GM18868 (cell line): ENCODE measurements at regions not wholly inside any gene's neighbourhood (a gene's known extent, or its start where the extent isn't known, plus 50 kb on each side); places are given as distances from the start of the nearest gene placed in this dataset.
"Not testable (repeated sequence)": the region's sequence is repeated elsewhere in the genome, so short reads cannot be mapped to it uniquely, and the experiment has no call there.

Experiments used
- ATAC-seq: cut with Tn5 transposase; IDR thresholded peaks from one replicate; pipeline ENCODE4 v1.9.1; 2021; ENCODE audit warnings: mild to moderate bottlenecking, moderate library complexity; ENCODE audit not compliant: unreplicated experiment

DNA sequence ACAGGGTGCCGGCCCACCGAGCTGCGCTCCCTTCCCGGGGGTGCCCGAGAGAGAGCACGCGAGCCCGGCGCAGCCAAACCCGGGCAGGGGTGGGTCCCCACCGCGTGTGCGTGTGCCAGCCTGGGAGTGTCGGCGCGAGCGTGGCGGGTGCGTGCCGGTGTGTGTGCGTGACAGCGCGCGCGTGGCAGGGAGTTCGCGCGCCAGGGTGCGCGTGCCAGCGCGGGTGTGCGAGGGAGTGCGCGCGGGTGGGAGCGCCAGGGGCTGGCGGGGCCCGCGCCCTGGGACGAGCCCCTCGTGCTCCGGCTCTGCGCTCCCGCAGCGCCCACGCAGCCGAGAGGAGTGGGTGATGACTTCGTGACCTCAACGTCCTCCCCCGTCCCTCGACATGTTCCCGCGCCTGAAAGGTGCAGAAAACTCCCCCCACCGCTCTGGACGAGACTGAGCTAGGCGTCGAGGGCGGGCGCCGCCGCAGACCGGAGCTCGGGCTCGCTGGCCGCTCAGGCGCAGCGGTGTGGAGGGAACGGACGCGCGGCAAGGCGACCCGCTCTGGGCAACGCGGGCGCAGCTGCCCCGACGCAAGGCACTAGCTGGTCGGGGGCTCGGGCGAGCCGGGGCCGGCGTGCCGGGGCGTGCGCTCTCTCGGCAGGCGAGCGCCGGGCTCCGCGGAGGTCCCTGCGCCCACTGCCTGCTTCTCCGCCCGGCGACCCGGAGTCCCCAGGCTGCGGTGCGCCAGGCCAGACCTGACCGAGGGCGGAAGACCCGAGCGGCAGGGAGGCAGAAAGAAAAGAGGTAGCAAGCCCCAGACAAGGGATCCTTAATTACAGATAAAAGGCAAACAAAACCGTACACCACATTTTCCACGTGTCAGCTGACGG, 582.8 kb downstream of the ZEB2 start:
- ATAC-seq = peak; percentile 71

DNA sequence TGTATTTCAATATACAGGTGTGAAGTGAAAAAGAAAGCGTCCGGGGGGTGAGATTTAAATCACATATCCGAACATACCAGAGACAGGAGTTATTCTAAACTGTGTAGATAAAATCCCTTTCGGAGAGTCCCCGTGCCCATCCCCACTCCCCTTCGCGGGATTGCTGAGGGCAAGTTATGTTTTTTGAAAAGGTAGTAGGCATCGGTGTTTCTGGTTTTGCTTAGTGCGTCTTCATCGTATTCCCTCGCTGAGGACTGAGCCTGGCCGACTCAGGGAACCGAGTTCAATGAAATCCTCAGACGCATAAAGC, 583.4 kb downstream of the ZEB2 start:
- no peak for ATAC-seq

DNA sequence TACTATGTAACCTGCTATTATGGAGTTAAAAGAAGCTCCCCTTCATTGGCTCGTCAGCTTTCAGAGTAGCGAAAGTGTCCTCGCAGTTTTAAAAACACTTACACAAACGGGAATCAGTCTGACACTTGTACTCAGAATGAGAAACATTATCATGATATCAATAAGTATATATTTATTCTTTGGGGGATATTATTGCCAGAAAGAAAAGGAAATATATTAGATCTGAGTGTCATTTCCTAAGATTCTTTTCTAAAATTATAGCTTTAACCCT, 584.5 kb downstream of the ZEB2 start:
- no peak for ATAC-seq

DNA sequence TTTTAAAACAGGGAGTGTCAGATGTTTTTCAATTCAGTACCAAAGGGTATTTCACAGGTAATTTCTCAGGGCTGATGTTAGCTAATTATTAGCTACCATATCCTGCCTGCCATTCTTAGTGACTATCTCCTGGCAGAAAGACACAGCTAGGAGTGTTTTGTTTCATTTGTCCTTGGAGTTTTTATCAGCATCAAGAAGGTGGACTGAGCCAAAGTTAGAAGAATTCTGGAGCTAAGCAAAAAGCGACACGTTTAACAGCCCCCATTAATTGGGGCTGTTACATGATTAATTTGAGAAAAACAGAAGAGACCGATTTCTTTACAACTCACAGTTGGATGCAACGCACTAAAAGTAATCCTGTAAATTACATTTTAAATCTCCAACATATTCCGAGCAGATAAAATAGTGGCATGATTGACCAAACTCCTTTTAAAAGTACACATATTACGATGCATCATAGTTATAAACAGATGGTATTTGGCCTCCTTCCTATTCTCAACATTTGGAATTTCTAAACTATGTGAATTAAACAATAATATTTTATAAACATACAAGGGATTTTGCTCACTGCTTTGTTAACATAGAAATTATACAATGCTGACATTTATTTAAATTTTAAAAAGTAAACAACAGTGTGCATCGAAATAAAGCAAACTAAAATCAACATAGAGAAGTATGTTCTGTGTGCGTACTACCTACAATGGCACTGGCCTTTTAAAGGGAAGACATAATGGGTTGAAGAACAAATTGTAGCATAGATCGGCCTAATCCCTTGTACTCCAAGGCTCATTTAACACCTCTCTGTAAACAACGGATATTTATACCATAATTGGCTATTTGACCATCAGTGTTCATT, 585.1 kb downstream of the ZEB2 start:
- ATAC-seq = no peak

DNA sequence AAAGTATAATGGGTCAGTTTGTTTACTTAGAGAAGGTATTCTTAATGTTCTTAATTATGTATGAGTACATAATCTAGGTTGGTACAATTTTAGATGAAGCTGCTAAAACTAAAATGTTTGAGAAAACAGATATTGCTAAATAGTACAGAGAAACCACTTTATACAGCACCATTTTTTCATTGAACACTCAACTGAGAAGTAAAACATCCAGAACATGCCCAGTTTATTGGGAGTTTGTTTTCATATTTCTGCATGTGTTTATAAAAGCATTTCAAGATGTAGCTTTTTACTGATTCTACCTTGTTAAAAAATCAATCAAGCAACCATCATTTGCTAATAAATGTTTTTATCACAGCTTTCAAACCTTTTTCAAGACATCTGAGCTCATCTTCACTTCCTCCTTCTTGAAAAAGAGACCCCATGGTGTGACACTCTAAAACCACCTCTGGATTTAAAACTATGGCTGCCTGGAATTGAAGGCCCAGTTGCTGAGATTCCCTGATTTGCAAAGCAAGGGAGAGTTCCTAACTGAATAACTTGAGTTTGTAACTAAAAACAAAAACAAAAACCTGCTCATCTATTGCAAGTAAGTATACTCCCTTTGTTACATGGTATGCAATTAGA, 585.9 kb downstream of the ZEB2 start:
- ATAC-seq = no peak

DNA sequence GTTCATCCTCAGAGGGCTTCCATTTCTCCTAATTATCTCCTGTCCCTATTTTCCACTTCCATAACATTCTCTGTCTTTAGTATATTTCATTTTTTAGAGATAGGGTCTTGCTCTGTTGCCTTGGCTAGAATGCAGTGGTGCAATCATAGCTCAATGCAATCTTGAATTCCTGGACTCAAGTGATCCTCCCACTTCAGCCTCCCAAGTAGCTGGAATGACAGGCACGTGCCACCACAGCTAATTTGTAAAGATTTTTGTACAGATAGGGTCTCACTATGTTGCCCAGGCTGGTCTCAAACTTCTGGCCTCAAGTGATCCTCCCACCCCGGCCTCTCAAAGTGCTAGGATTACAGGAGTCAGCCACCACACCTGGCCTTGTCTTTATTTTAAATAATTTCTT, 589.0 kb downstream of the ZEB2 start:
- no peak for ATAC-seq

DNA sequence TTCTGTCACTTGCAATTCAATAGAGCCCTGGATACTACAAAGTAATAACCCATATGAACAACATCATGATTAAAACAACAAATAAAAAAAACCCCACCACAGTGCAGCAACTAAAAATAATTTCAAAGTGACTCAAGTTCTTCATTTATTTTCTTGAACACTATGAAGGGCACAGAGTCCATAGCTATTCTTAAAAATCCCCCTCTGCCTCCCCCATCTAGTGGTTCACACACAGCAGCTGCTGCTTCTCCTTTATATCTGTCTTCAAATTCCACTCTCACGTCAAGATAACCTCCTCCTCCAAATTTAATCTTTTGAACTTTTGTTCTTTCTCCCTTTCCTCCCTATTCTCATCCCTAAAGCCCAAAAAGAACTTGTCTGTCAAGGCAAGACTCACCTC, 591.3 kb downstream of the ZEB2 start:
- ATAC-seq = no peak

DNA sequence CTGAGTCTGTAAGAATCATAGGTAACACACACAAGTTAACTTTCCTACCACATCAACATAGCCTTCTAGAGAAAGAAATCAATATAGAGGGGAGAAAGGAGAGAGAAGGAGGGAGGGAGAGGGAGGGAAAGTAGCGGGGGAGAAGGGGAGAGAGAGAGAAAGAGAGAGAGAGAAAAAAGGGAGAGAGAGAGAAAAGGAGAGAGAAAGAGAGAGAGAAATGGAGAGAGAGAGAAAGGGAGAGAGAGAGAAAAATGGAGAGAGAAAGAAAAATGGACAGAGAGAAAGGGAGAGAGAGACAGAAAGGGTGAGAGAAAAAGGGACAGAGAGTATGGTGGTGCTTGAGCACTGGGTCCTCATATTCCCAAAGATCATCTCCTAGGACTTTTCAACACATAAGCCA, 591.7 kb downstream of the ZEB2 start:
- ATAC-seq = no peak

DNA sequence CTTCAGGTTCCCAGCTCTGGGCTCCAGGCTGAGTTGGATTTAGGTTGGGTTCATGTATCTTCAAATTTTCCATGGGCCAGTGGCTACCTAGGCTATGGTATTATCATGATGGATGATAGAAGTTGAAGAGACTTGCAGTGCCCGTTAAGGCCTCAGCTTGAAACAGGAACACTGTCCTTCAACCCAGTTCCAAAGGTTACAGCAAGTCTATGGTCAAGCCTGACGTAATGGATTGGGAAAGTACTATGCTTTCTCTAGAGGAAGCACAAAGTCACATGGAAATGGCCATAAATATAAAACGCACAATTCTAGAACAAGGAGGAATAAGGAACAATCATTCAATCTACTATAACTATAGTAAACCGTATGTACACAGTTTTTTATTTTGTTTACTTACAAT, 593.2 kb downstream of the ZEB2 start:
- ATAC-seq = no peak

DNA sequence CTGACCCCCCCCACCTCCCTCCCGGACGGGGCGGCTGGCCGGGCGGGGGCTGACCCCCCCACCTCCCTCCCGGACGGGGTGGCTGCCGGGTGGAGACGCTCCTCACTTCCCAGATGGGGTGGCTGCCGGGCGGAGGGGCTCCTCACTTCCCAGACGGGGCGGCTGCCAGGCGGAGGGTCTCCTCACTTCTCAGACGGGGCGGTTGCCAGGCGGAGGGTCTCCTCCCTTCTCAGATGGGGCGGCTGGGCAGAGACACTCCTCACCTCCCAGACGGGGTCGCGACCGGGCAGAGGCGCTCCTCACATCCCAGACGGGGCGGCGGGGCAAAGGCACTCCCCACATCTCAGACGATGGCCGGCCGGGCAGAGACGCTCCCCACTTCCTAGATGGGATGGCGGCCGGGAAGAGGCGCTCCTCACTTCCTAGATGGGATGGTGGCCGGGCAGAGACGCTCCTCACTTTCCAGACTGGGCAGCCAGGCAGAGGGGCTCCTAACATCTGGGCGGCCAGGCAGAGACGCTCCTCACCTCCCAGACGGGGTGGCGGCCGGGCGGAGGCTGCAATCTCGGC, 597.6 kb downstream of the ZEB2 start:
- not testable (repeated sequence) for ATAC-seq

DNA sequence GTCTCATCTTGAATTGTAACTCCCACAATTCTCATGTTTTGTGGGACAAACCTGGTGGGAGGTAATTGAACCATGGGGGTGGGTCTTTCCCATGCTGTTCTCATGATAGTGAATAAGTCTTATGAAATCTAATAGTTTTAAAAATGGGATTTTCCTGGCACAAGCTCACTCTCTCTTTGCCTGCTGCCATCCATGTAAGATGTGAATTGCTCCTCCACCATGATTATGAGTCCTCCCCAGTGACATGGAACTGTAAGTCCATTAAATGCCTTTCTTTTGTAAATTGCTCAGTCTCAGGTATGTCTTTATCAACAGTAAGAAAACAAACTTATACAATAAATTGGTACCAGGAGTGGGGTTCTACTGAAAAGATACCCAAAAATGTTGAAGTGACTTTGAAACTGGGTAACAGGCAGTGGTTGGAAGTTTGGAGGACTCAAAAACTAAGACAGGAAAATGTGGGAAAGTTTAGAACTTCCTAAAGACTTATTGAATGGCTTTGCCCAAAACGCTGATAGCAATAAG, 601.4 kb downstream of the ZEB2 start:
- ATAC-seq = no peak

DNA sequence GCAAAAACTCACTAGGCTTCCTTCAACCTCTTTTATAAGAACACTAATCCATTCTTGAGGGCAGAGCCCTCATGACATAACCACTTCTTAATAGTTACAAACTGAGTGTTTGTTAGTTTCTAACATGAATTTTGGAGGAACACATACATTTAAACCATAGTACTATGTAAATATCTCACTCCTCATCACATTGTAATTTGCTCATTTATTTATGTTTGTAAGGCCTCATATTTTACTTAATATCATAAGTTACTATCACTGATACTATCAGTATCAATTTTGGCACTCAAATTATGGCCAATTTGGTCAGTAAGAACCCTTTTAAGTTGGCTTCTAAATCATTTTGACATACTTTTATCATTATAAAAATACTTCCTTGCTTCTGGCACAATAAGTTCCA, 603.1 kb downstream of the ZEB2 start:
- ATAC-seq = no peak

DNA sequence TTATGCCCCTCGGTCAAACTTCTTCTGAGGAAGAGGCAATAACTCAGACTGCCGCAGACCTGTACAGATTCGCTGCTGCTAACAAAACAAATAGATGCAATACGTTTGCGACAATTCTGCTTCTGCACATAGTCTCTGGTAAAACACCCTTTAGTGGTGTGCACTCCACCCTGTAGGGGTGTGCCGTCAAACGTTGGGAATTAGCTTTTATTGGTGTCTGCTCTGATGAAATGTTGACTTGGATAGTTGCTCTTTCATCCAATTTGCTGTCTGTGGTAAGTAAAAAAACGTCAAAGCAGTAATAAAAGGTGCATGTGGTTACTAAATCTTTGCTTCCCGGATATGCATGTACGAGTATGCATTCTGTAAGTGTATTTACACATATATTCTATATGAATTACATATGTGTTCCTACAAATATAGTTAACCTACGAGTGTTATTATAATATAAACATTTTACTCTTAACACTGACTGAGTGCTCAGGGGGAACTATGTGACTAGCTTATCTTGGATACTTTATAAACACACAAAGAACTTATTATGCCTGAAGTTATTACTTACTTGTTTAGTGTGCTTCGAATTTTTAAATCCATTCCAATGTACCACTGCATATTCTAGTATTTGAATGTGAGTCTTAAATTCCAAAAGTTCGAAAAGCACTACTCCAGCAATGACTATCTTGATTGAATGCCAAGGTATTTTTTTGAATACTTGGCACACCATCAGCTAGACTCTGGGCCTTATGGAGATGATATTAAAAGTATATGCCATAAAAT, 610.2 kb downstream of the ZEB2 start:
- ATAC-seq = no peak

DNA sequence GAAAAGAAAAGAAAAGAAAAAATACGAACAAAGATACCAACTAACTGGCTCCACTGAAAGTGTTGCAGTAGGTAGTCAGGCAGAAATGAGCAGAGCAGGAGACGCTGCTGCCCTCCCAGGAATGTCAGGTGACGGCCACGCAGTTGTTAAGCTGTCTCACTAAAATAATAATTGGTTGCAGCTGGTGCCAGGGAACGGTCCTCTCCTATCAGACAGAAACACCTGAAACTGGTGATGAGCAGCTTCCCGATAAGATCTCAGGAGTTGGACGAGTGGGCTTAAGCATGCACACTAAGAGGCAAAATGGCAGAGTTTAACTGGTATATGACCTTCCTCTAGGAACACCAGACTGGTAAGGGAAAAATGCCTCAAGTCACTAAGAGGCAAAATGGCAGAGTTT, 611.1 kb downstream of the ZEB2 start:
- no peak for ATAC-seq

DNA sequence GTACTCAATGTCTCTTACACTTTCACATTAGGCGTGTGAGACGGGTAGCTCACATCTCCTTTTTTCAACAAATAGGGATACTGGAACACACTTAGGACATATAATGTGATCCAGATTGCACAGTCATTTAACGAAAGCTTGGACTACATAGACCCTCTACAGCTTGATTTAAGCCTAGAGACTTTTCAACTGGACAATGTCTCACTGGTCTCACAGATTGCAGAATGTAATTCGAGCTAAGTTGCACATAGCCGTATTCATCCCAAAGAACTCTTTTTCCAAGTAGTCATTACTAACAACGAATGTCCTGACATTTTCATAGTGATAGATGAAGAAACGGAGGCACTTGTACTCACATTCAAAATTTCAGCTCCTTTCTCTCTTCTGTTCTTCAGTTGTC, 612.1 kb downstream of the ZEB2 start:
- ATAC-seq = no peak

DNA sequence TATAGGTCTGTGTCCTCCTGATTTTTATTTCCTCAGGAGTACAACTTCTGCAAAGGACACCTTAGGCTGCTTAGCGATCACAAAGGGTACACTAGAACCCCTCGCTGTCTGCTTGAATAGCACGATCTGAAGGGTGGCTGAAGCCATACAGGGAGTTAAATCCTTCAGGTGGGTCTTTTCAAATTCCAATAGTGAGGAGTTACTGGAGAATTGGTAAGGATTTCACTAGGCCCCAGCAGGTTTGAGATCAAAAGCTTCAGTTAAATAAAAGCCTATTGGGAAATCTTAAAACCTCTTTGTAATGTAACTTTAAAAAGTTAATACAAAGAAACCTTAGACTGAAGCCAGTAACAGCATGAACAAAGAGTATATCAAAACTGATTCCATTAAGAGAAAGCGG, 613.1 kb downstream of the ZEB2 start:
- no peak for ATAC-seq

DNA sequence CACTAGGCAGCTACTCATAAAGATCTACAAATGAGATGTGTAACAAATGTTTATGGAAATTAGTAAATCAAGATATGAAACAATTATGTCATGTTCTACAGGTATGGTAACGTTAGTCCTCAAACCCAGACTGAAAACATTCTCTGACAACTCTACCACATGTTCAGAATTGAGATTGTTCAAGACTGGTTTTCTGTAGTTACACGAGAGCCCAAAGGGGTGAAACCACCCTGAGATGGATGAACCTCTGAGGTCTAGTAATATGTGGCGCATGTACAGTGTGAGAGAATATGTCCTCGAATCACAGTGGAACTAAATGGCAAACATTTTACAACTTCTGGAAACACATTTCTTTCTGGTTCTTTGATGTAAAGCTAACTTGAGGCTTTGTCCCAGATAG, 614.3 kb downstream of the ZEB2 start:
- ATAC-seq = no peak

DNA sequence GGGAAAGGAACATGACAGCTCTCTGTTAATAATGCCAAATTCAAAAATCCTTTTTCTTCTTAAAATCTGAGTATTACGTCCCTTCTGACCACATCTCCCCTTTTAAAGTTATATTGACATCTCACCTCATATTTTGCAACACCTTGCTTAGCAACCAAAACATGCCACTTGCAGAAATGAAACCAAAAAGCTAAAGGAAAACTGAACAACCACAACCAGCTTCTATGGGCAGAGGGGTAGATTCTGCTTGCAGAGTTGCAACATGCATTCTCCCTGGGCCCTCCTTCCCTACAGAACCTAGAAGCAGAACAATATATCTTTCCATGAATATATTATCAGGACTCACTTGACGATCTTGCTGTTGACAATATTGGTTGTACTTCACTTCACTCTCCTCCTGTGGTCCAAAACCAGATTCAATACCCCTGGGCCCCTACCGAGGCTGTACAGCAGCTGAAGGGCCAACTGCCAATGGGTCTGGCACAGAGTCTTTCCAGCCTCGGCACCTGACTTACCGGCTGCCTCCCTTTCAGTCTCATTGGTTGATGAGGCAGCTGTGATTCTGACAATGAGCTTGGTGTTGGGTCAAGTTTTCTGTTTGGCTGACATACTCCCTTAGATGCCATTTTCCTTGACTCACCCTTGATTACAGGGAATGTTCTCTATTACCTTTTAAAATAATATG, 616.6 kb downstream of the ZEB2 start:
- ATAC-seq = no peak

DNA sequence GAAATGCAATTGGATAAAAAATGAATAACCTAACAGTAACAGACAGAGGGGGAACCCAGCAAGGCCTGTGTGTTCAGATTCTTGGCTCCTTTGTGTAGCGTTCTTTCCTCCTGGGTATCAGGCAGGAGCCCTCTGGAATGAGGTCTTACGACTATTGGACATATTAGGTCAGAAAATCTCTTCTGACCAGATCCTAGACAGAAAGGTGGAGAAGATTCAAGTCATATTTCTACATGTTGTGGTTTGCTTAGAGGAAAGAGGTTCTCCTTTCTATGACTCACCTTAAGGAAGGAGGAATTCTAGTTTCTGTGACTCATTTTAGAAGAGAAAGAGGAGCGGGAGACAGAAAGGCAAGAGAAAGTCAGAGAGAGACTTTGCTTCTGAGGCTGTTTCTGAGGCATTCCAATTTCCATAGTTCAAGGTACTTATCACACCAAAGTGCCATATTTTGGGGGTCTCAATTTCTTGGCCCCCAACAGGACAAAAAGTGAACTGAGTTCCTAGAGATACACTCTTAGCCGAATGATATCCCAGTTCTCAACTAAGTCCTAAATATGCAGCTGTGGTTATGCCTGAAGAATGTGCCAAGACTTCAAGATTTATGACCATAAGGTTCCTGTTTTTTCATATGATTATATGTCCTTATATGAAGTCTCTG, 618.6 kb downstream of the ZEB2 start:
- ATAC-seq = peak; percentile 86

DNA sequence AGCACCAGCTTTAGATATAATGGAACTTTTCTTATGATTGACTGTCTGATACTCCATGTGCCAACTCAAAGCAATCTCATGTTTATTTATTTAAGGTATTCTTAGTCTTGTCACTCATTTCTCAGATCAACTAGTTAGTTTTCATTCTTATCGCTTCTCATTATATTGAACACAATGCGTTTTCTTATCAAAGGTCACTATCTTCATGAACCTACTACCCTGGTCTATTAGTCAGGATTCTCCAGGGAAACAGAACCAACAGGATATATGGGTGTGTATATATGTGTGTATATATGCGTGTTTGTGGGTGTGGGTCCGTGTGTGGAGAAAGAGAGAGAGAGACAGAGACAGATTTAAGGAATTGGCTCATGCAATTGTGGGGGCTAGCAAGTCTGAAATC, 619.9 kb downstream of the ZEB2 start:
- ATAC-seq = no peak
